RWPE2 (cell line): ENCODE measurements at regions not wholly inside any gene's neighbourhood (a gene's known extent, or its start where the extent isn't known, plus 50 kb on each side); places are given as distances from the start of the nearest gene placed in this dataset.

ENCODE experiments used
- ATAC-seq: fragments of 200-7000 bp; cut with Tn5 transposase; 3 replicates; pipeline ENCODE4 v1.9.1; 2021; ENCODE audit warnings: low read depth
- DNase-seq: peaks from one replicate; pipeline ENCODE4 v3.0.0-alpha.2; 2020; ENCODE audit warnings: low spot score
- H3K27ac ChIP-seq: fragments of 450-650 bp; 2 replicates; pipeline ENCODE4 v1.5.1; 2017; ENCODE audit warnings: mild to moderate bottlenecking; ENCODE audit not compliant: poor library complexity, severe bottlenecking
- H3K27me3 ChIP-seq: fragments of 250-450 bp; sonication (Bioruptor Pico); 2 replicates; pipeline ENCODE4 v1.5.1; 2021; ENCODE audit warnings: mild to moderate bottlenecking, moderate library complexity; ENCODE audit not compliant: insufficient read depth, poor library complexity, severe bottlenecking
- H3K36me3 ChIP-seq: fragments of 250-450 bp; sonication (Bioruptor Pico); 2 replicates; pipeline ENCODE4 v1.5.1; 2020; ENCODE audit warnings: low read depth, mild to moderate bottlenecking, moderate library complexity
- H3K4me1 ChIP-seq: fragments of 250-450 bp; sonication (Bioruptor Pico); 2 replicates; pipeline ENCODE4 v1.5.1; 2021; ENCODE audit warnings: mild to moderate bottlenecking, moderate library complexity; ENCODE audit not compliant: insufficient read depth, poor library complexity, severe bottlenecking
- H3K4me3 ChIP-seq: fragments of 250-450 bp; sonication (Bioruptor Pico); 2 replicates; pipeline ENCODE4 v1.5.1; 2021; ENCODE audit warnings: mild to moderate bottlenecking, moderate library complexity; ENCODE audit not compliant: severe bottlenecking
- H3K9me3 ChIP-seq: fragments of 250-450 bp; sonication (Bioruptor Pico); 2 replicates; pipeline ENCODE4 v1.5.1; 2021; ENCODE audit warnings: mild to moderate bottlenecking, moderate library complexity; ENCODE audit not compliant: severe bottlenecking
- TF ChIP-seq, protein P1 (sequence below): fragments of 450-650 bp; IDR thresholded peaks from one replicate; pipeline ENCODE4 v1.5.1; 2017; ENCODE audit warnings: mild to moderate bottlenecking, moderate library complexity; ENCODE audit not compliant: poor library complexity, severe bottlenecking

DNA sequence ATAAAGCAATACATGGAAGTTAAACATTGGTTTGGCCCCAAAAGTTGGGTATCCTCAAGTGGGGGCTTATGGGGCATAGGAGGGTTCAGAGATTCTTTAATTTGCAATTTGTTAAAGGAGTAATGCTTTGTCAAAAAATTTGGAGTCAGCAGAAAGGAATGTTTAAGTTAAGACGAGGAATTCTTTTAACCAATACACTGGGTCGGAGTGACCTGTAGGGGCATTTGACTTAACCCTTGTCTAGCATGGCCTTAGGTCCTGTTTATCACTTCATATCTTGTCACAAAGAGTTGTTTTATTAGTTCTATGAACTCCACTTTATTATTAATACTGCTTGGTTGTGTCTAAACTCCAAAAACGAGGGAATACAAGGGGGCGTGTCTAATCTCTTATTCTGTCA is 656.1 kb upstream of the RORB start:
- TF ChIP-seq, protein P1, sequence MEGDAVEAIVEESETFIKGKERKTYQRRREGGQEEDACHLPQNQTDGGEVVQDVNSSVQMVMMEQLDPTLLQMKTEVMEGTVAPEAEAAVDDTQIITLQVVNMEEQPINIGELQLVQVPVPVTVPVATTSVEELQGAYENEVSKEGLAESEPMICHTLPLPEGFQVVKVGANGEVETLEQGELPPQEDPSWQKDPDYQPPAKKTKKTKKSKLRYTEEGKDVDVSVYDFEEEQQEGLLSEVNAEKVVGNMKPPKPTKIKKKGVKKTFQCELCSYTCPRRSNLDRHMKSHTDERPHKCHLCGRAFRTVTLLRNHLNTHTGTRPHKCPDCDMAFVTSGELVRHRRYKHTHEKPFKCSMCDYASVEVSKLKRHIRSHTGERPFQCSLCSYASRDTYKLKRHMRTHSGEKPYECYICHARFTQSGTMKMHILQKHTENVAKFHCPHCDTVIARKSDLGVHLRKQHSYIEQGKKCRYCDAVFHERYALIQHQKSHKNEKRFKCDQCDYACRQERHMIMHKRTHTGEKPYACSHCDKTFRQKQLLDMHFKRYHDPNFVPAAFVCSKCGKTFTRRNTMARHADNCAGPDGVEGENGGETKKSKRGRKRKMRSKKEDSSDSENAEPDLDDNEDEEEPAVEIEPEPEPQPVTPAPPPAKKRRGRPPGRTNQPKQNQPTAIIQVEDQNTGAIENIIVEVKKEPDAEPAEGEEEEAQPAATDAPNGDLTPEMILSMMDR = no peak
- H3K9me3 ChIP-seq = no peaks in the 10 kb centered on the region
- H3K27ac ChIP-seq = no peak overlapping the region
- H3K27me3 ChIP-seq = no peaks in the 10 kb centered on the region
- DNase-seq = no peak
- no peaks in the 10 kb centered on the region for H3K4me1 ChIP-seq
- no peak overlapping the region for H3K4me3 ChIP-seq
- H3K36me3 ChIP-seq = no peaks in the 10 kb centered on the region
- no peak for ATAC-seq

DNA sequence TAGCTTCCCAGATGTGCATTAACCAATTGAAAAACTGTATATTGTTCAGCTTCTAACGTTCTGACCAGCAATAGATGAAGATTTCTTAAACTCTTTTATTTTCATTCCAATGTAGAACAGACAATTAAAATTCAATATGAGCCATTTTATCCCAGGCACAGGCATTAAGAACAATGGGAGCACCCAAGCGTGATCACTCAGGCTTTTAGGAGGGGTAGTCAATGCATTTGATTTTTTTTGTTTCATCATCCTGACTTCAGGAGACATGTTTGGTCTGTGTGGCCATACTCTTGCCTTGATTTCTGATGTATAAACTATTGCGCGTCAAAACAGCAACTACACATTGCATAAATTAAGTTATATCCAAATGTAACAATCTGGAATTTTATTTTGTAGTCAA is 653.0 kb upstream of the RORB start:
- no peak for ATAC-seq
- Histone ChIP-seq H3K4me3 (no peak overlapping the region), H3K9me3 (no peaks in the 10 kb centered on the region), H3K4me1 (no peaks in the 10 kb centered on the region), H3K27ac (no peak overlapping the region), H3K36me3 (no peaks in the 10 kb centered on the region), H3K27me3 (no peaks in the 10 kb centered on the region)
- TF ChIP-seq, protein P1 = no peak
- no peak for DNase-seq

DNA sequence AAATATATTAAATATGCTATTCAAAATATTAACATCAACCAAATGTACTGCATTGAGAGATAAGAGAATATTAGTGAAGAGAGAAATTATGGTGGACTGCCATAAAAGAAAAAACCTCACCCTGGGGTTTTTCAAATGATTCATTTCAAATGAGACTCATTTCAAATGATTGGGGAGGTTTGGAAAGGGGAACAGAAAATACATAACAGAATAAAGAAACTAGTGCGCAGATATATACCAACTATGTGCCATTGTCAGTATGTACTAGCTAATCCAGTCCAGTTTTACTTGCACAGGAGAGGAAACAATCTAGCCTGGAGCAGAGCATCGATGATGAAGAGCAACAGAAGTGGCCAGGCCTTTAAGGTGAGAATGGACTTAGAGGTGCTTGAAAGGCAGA is 651.6 kb upstream of the RORB start:
- no peaks in the 10 kb centered on the region for H3K9me3 ChIP-seq
- H3K27me3 ChIP-seq = no peaks in the 10 kb centered on the region
- ATAC-seq (no peak), DNase-seq (no peak)
- H3K4me1 ChIP-seq = no peaks in the 10 kb centered on the region
- H3K36me3 ChIP-seq = no peaks in the 10 kb centered on the region
- no peak overlapping the region for H3K27ac ChIP-seq
- TF ChIP-seq, protein P1 = no peak
- no peak overlapping the region for H3K4me3 ChIP-seq

DNA sequence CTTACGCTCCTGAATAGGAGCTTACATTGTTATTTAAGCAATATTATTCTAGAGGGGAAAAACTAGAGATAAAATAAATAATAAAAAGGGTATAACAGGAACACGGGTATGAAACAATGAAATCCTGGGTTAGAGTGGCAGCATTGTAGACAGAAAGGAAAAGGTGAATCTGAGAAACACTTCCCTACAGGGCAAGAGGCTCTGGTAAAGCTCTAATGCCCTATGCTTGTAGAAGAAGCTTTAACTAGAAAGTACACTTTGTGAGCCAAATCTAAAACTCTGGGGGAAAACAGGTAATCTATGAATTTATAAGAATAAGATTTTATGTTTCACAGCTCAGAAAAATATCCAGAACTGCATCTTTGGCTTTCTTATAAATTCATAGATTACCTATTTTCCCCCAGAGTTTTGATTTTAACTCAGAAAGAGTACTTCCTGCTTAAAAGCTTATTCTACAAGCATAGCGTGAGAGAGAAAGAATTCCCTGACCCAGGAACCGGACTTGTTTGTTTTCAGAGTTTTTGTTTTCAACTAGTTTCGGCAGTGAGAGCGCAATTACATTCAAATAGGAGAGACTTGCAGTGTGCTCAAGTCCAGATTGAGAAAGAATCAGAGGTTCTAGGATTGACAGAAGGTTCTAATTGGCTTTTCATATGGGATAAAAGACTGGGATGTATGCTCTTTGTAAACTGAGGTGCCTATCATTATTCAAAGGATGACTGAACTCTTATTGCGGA is 651.0 kb upstream of the RORB start:
- ATAC-seq (no peak), DNase-seq (no peak)
- H3K27ac ChIP-seq = no peak overlapping the region
- TF ChIP-seq, protein P1 = no peak
- no peaks in the 10 kb centered on the region for H3K4me1 ChIP-seq
- no peak overlapping the region for H3K4me3 ChIP-seq
- no peaks in the 10 kb centered on the region for H3K9me3 ChIP-seq
- no peaks in the 10 kb centered on the region for H3K27me3 ChIP-seq
- no peaks in the 10 kb centered on the region for H3K36me3 ChIP-seq

DNA sequence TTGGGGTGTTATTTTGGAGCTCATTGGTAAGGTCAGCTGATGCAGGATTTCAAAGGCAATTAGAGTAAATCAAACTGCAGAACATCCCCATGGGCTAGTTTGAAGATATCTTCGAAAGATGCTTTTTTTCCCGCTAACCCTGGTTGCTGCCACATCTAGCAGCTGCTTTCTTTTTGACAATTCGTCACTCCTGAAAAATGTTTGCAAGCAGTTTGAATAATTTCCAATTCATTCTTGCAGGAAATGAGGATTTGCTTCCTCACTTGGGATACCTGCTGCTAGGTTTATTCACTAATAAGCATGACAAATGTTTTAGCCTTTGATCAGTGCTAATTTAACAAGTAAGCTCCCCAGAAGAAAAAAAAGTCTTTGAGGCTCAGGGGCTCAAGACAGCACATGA is 649.6 kb upstream of the RORB start:
- H3K27me3 ChIP-seq = no peaks in the 10 kb centered on the region
- TF ChIP-seq, protein P1 = no peak
- ATAC-seq (no peak), DNase-seq (no peak)
- H3K9me3 ChIP-seq = no peaks in the 10 kb centered on the region
- H3K27ac ChIP-seq = no peak overlapping the region
- no peaks in the 10 kb centered on the region for H3K36me3 ChIP-seq
- no peaks in the 10 kb centered on the region for H3K4me1 ChIP-seq
- H3K4me3 ChIP-seq = no peak overlapping the region
